ENCODE measurements at regions not wholly inside any gene's neighbourhood (a gene's known extent, or its start where the extent isn't known, plus 50 kb on each side); places are given as distances from the start of the nearest gene placed in this dataset.

GRCh38 chr20:55778796-55779195 is 226.5 kb downstream of the CBLN4 start:
- no peak for DNase-seq
- H3K27me3 Mint-ChIP-seq (ENCODE audit: low read depth), result no peaks in the 10 kb centered on the region
- H3K36me3 Mint-ChIP-seq (ENCODE audit: low read depth), result no peaks in the 10 kb centered on the region
- intact Hi-C loops (cut with micrococcal nuclease), result no loop called here
- H3K27ac Mint-ChIP-seq, result no peak overlapping the region
- no peaks in the 10 kb centered on the region for H3K4me1 Mint-ChIP-seq (ENCODE audit: low read depth)
- peaks cover 4% of the 10 kb centered on the region for H3K9me3 Mint-ChIP-seq
- no peak overlapping the region for H3K4me3 Mint-ChIP-seq
- CTCF ChIA-PET, result no interaction called here

GRCh38 chr20:55777641-55778040 is 227.7 kb downstream of the CBLN4 start:
- CTCF ChIA-PET, result no interaction called here
- H3K27me3 Mint-ChIP-seq (ENCODE audit: low read depth), result no peaks in the 10 kb centered on the region
- H3K36me3 Mint-ChIP-seq (ENCODE audit: low read depth), result no peaks in the 10 kb centered on the region
- H3K27ac Mint-ChIP-seq, result no peak overlapping the region
- no peak overlapping the region for H3K4me3 Mint-ChIP-seq
- intact Hi-C loops (cut with micrococcal nuclease), result no loop called here
- H3K9me3 Mint-ChIP-seq, result peaks cover 4% of the 10 kb centered on the region
- no peak for DNase-seq
- no peaks in the 10 kb centered on the region for H3K4me1 Mint-ChIP-seq (ENCODE audit: low read depth)

DNA sequence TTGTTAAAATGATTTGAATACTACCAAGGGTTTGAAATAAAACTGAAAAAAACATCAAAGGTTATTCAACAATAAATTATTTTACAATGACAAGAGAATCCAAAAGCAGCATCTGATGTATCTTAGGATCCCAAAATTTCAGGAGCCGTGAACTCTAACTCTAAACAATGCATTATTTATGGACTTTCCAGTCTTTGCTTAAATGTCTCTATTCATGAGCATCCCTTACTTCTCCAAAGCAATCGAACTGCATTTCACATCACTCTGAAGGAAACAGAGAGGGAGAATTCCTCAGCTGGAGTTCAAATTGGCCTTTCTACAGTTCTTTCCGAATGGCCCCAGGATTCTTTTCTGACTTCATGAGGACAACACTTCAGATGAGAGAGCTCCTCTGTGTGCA is 229.1 kb downstream of the CBLN4 start:
- Mint-ChIP-seq H3K36me3 (ENCODE audit: low read depth) (no peaks in the 10 kb centered on the region), H3K27me3 (ENCODE audit: low read depth) (no peaks in the 10 kb centered on the region), H3K4me3 (no peak overlapping the region), H3K4me1 (ENCODE audit: low read depth) (no peaks in the 10 kb centered on the region), H3K27ac (no peak overlapping the region), H3K9me3 (peaks cover 4% of the 10 kb centered on the region)
- no peak for DNase-seq
- CTCF ChIA-PET, result interaction anchor here (0.5 kb wide), 1 partner anchor 10 kb away, joined by 3 read pairs; no protein-coding TSS in a partner anchor
- intact Hi-C loops (cut with micrococcal nuclease), result no loop called here

- CTCF ChIA-PET, result no interaction called here
- Mint-ChIP-seq H3K36me3 (ENCODE audit: low read depth) (no peaks in the 10 kb centered on the region), H3K27ac (no peak overlapping the region), H3K4me3 (no peak overlapping the region), H3K4me1 (ENCODE audit: low read depth) (no peaks in the 10 kb centered on the region), H3K9me3 (peaks cover 4% of the 10 kb centered on the region), H3K27me3 (ENCODE audit: low read depth) (no peaks in the 10 kb centered on the region)
- DNase-seq, result no peak
- intact Hi-C loops (cut with micrococcal nuclease), result no loop called here
These were observed 230.7 kb downstream of the CBLN4 start for GRCh38 chr20:55774628-55775027.

DNA sequence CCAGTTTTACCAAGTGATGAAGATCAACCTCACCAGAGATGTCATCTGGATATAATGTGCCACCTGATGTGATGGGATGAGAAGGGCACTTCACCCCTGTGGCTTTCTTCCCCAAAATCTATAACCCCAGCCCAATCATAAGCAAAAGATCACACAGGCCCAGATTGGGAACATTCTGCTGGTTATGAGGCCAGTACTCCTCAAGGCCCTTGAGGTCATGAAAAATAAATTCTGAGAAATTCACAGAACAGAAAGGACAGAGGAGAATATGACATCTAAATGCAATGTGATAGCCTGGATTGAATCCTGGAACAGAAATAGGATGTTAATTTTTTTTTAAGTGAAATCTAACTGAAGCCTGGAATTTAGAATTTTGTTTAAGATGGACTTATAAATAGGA is 243.5 kb downstream of the CBLN4 start:
- Mint-ChIP-seq H3K36me3 (ENCODE audit: low read depth) (no peaks in the 10 kb centered on the region), H3K27ac (no peak overlapping the region), H3K9me3 (peaks cover 5% of the 10 kb centered on the region), H3K27me3 (ENCODE audit: low read depth) (no peaks in the 10 kb centered on the region), H3K4me1 (ENCODE audit: low read depth) (no peaks in the 10 kb centered on the region), H3K4me3 (no peak overlapping the region)
- DNase-seq, result no peak
- intact Hi-C loops (cut with micrococcal nuclease), result no loop called here
- CTCF ChIA-PET, result interaction anchor here (0.6 kb wide), 1 partner anchor 1355 kb away, joined by 4 read pairs; no protein-coding TSS in a partner anchor

DNA sequence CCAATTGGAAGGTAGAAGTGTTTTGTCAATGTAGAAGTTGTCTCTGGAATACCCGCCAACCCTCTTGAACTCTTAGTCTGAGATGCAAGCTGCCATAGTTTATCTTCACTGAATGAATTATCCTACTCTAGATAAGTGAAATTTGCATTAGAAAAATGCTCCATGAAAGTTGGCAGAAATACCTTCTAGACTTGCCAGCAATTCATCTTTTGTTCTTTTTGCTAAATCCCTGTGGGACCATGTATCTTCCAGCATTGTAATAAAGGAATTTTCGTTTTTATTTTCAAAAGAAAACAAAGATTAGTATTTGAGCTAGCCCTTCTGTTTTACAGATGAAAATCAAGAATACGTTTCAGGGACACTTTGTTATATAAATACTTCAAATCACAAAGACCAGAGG is 244.2 kb downstream of the CBLN4 start:
- Mint-ChIP-seq H3K9me3 (peaks cover 5% of the 10 kb centered on the region), H3K4me1 (ENCODE audit: low read depth) (no peaks in the 10 kb centered on the region), H3K4me3 (no peak overlapping the region), H3K27me3 (ENCODE audit: low read depth) (no peaks in the 10 kb centered on the region), H3K27ac (no peak overlapping the region), H3K36me3 (ENCODE audit: low read depth) (no peaks in the 10 kb centered on the region)
- CTCF ChIA-PET, result no interaction called here
- DNase-seq, result no peak
- intact Hi-C loops (cut with micrococcal nuclease), result no loop called here

DNA sequence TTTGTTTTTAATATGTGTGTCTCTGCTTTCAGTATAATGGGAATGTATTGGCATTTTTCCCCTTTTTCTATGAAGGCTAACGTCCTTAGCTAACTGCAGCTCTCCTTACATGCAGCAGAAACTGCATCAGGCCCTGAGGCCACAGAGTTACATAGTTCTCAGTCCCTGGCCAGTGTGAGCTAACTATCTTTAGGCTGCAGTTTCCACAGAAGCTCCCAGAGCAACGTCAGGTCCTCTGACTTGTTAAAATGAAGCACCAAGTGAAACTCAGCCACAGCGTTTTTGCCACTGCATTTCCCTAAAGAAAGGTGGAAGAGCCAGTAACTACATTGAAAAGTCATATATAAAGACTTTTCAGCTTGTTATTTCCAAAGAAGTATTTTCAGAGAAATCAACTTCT is 244.7 kb downstream of the CBLN4 start:
- no peak overlapping the region for H3K27ac Mint-ChIP-seq
- H3K4me1 Mint-ChIP-seq (ENCODE audit: low read depth), result no peaks in the 10 kb centered on the region
- no peak for DNase-seq
- H3K4me3 Mint-ChIP-seq, result no peak overlapping the region
- no peaks in the 10 kb centered on the region for H3K27me3 Mint-ChIP-seq (ENCODE audit: low read depth)
- no peaks in the 10 kb centered on the region for H3K36me3 Mint-ChIP-seq (ENCODE audit: low read depth)
- CTCF ChIA-PET, result no interaction called here
- peaks cover 5% of the 10 kb centered on the region for H3K9me3 Mint-ChIP-seq
- intact Hi-C loops (cut with micrococcal nuclease), result no loop called here

DNA sequence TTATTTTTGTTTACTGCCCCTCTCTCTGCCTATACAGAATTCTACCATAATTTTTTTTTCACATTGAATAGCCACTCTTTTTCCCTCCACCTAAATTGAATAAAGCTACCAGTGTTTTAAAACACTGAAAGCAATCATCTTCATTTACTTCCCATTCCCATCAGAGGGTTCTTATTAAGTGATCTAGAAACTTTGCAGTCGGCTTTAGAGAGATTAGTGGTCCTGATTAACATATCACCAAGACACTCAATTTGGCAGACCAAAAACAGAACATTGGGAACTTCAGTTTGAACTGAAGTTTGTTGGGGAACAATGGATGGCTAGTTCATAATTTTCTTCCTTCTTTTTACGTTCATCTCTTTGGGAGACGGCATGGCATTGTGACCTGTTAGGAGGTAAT is 249.5 kb downstream of the CBLN4 start:
- no peak overlapping the region for H3K27ac Mint-ChIP-seq
- no peaks in the 10 kb centered on the region for H3K27me3 Mint-ChIP-seq (ENCODE audit: low read depth)
- H3K36me3 Mint-ChIP-seq (ENCODE audit: low read depth), result no peaks in the 10 kb centered on the region
- H3K4me1 Mint-ChIP-seq (ENCODE audit: low read depth), result no peaks in the 10 kb centered on the region
- no peak for DNase-seq
- no peaks in the 10 kb centered on the region for H3K9me3 Mint-ChIP-seq
- no peak overlapping the region for H3K4me3 Mint-ChIP-seq
- CTCF ChIA-PET, result no interaction called here
- intact Hi-C loops (cut with micrococcal nuclease), result no loop called here

DNA sequence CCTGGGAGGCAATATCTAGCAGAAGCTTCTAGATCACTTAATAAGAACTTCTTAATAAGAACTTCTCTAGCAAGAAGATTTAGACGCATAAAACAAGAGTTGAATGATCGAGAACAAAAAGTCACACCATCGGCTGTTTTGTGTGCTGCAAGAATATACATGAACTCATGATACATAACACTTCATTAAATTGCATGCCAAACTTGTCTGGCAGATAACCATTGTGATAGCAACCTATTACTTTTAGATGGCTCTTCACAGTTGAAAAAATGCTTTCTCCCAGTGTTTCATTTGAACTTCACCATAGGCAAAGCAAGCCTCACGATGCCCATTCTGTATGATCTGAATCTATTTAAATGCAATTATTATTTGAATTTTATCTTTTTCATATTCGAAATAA is 249.9 kb downstream of the CBLN4 start:
- Mint-ChIP-seq H3K9me3 (no peaks in the 10 kb centered on the region), H3K4me1 (ENCODE audit: low read depth) (no peaks in the 10 kb centered on the region), H3K27ac (no peak overlapping the region), H3K36me3 (ENCODE audit: low read depth) (no peaks in the 10 kb centered on the region), H3K4me3 (no peak overlapping the region), H3K27me3 (ENCODE audit: low read depth) (no peaks in the 10 kb centered on the region)
- CTCF ChIA-PET, result no interaction called here
- intact Hi-C loops (cut with micrococcal nuclease), result no loop called here
- DNase-seq, result no peak

GRCh38 chr20:55746723-55747122 is 258.6 kb downstream of the CBLN4 start:
- no peak overlapping the region for H3K27ac Mint-ChIP-seq
- no peak overlapping the region for H3K4me3 Mint-ChIP-seq
- peaks cover 2% of the 10 kb centered on the region for H3K27me3 Mint-ChIP-seq (ENCODE audit: low read depth)
- no peaks in the 10 kb centered on the region for H3K4me1 Mint-ChIP-seq (ENCODE audit: low read depth)
- no peaks in the 10 kb centered on the region for H3K9me3 Mint-ChIP-seq
- CTCF ChIA-PET, result no interaction called here
- intact Hi-C loops (cut with micrococcal nuclease), result no loop called here
- no peaks in the 10 kb centered on the region for H3K36me3 Mint-ChIP-seq (ENCODE audit: low read depth)
- DNase-seq, result no peak

DNA sequence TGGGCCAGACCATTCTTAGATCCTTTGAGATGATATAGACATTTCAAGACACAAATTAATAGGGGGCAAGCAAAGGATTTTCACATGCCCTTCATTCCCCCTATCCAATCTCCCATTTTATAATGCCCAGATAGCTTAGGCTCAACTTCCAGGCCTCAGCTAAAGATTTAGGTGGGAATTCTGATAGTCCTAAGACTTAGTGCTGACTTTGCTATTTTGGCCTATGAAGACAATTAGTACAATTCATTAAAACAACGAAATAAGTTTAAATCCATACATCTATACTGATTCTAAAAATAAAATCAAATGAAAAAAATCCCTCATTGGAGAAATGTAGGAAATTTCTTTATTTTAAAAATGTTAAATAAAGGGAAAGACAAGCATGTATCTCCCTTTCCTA is 259.5 kb downstream of the CBLN4 start:
- no peak for DNase-seq
- CTCF ChIA-PET, result no interaction called here
- intact Hi-C loops (cut with micrococcal nuclease), result no loop called here
- H3K4me1 Mint-ChIP-seq (ENCODE audit: low read depth), result no peaks in the 10 kb centered on the region
- no peaks in the 10 kb centered on the region for H3K36me3 Mint-ChIP-seq (ENCODE audit: low read depth)
- no peak overlapping the region for H3K4me3 Mint-ChIP-seq
- H3K9me3 Mint-ChIP-seq, result no peaks in the 10 kb centered on the region
- H3K27ac Mint-ChIP-seq, result no peak overlapping the region
- peaks cover 2% of the 10 kb centered on the region for H3K27me3 Mint-ChIP-seq (ENCODE audit: low read depth)

GRCh38 chr20:55744896-55745295 is 260.4 kb downstream of the CBLN4 start:
- no peak for DNase-seq
- intact Hi-C loops (cut with micrococcal nuclease), result no loop called here
- Mint-ChIP-seq H3K9me3 (no peaks in the 10 kb centered on the region), H3K4me1 (ENCODE audit: low read depth) (no peaks in the 10 kb centered on the region), H3K27ac (no peak overlapping the region), H3K27me3 (ENCODE audit: low read depth) (peaks cover 2% of the 10 kb centered on the region), H3K36me3 (ENCODE audit: low read depth) (no peaks in the 10 kb centered on the region), H3K4me3 (no peak overlapping the region)
- CTCF ChIA-PET, result no interaction called here

- no peak overlapping the region for H3K4me3 Mint-ChIP-seq
- no peak for DNase-seq
- CTCF ChIA-PET, result no interaction called here
- H3K9me3 Mint-ChIP-seq, result peaks cover 3% of the 10 kb centered on the region
- H3K4me1 Mint-ChIP-seq (ENCODE audit: low read depth), result no peaks in the 10 kb centered on the region
- no peaks in the 10 kb centered on the region for H3K36me3 Mint-ChIP-seq (ENCODE audit: low read depth)
- H3K27me3 Mint-ChIP-seq (ENCODE audit: low read depth), result peaks cover 2% of the 10 kb centered on the region
- intact Hi-C loops (cut with micrococcal nuclease), result no loop called here
- no peak overlapping the region for H3K27ac Mint-ChIP-seq
These were observed 263.5 kb downstream of the CBLN4 start for GRCh38 chr20:55741801-55742200.

DNA sequence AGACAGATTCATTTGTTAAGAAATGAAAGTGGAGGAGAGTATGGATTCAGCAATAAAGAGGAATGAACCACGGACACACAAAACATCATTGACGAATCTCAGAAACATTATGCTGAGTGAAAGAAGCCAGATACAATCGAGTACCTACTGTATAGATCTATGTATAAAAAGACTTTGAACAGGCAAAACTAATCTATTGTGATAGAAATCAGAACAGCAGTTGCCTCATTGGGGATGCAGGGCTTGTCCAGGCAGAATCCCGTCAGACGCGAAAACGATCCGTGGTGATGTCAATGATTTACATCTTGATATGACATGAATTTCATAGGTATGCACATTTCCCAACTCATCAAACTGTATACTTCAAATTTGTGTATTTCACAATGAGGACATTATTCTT is 265.2 kb downstream of the CBLN4 start:
- Mint-ChIP-seq H3K27ac (no peak overlapping the region), H3K9me3 (peaks cover 4% of the 10 kb centered on the region), H3K27me3 (ENCODE audit: low read depth) (peaks cover 2% of the 10 kb centered on the region), H3K4me3 (no peak overlapping the region), H3K4me1 (ENCODE audit: low read depth) (no peaks in the 10 kb centered on the region), H3K36me3 (ENCODE audit: low read depth) (no peaks in the 10 kb centered on the region)
- intact Hi-C loops (cut with micrococcal nuclease), result no loop called here
- no peak for DNase-seq
- CTCF ChIA-PET, result no interaction called here
